GM21526 (cell line): ENCODE measurements at regions not wholly inside any gene's neighbourhood (a gene's known extent, or its start where the extent isn't known, plus 50 kb on each side); places are given as distances from the start of the nearest gene placed in this dataset.
"Not testable (repeated sequence)": the region's sequence is repeated elsewhere in the genome, so short reads cannot be mapped to it uniquely, and the experiment has no call there.

Source experiments
- ATAC-seq: cut with Tn5 transposase; IDR thresholded peaks from one replicate; pipeline ENCODE4 v1.9.1; 2021; ENCODE audit warnings: moderate library complexity; ENCODE audit not compliant: unreplicated experiment, low FRiP score

DNA sequence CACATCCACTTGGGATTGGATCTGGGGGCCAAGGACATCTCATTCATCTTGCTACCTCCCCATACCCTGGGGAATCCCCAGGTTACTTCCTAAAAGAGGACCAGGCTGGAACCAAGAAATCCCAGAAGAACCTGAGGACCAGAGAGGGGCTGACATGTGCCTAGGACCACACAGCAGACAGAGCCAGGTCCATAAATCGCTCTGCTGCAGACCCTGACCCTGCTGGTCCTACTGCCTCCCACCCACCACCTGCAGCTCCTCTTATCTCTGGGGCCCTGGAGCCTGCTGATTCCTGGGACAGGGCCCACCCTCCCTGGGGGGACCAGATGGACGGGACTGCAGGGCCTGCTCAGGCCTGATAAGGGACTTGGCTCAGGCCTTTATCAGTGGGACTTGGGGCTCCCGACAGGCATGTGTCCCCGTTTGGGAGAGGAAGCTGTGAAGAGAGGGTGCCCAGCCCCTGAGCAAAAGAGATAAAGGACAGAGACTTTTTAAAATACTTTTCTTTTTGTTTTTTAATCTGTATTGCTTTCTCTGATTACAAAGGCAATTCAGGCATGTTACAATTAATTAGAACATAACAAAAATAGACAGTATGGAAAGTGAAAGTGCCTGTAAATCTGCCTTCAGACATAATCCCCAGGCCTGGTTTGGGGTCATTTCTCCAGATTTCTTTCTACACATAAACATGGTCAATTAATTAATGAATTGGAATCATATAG is 101.3 kb upstream of the LARP1 start:
- ATAC-seq = no peak

DNA sequence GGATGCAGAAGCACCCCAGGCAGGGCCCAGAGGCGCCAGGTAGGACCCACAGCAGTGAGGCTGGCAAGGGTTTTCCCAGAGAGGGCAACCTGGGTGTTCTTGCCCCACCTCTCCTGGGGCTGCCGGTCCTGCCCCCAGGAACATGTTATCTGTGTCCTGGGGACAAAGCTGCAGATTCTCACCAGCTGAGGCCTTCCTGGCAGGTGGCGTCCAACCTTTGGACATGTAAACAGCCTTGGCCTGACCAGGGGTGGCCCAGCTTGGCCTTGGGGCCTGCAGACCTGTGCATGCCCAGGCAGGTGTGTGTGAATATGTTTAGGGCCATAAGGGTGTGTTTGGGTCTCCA is 101.8 kb upstream of the LARP1 start:
- no peak for ATAC-seq

DNA sequence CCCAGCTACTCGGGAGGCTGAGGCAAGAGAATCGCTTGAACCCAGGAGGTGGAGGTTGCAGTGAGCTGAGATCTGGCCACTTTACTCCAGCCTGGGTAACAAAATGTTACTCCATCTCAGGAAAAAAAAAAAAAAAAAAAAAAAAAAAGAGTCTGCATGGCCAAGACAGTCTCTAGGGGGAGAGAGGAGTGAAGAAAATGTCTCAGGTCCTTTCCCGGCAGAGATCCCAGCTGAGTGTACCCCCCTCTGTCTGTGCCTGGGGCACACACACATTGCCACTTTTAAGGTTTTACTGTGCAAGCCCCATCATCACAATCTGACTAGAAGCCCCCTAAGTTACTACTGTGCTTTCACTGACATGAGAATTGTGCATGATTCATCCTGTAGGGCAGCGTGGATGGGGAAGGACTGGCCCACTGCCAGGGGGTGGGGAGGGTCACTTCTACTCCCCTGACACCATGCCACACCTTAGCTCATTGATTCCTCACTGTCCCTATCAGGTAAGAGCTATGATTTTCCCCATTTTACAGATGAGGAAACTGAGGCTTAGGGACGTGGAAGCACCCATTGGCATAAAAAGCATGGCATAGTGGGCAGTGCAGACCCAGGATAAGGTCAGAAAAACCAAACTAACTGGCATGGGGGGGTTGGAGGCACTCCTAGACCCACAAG is 102.3 kb upstream of the LARP1 start:
- no peak for ATAC-seq

DNA sequence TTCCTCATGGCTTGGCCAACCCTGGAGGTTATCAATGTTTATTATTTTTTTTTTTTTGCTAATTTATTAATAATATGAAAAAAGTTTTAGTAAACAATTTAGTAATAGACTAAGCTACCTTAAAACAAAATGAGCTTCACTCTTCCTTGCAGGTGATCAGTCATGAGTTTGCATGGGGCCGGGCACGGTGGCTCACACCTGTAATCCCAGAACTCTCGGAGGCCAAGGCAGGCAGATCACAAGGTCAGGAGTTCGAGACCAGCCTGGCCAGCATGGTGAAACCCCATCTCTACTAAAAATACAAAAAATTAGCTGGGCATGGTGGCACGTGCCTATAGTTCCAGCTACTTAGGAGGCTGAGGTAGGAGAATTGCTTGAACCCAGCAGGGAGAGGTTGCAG is 103.4 kb upstream of the LARP1 start:
- not testable (repeated sequence) for ATAC-seq

DNA sequence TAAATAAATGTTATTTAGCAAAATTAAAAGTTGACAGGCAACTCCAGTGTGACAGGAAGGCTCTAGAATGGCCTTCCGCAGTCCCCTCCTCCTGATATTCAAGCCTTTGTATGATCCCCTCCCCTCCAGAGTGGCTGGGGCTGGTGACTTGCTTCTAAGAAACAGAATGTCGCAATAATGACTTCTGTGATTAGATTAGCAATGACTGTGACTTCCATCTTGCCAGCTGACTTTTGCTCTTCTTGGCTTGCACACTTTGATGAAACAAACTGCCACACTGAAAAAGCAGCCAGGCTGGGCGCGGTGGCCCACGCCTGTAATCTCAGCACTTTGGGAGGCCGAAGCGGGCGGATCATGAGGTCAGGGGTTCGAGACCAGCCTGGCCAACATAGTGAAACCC is 106.5 kb upstream of the LARP1 start:
- ATAC-seq = no peak

DNA sequence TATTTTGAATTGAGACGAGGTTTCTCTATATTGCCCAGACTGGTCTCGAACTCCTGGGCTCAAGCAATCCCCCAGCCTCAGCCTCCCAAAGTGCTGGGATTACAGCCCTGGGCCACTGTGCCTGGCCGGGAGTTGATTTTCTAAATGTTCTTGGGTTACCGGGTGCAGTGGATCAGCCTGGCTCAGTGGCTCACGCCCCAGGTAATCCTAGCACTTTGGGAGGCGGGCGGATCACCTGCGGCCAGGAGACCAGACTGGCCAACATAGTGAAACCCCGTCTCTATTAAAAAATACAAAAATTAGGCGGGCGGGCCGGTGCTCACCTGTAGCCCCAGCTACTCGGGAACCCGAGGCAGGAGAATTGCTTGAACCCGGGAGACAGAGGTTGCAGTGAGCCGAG is 106.9 kb upstream of the LARP1 start:
- ATAC-seq = no peak

DNA sequence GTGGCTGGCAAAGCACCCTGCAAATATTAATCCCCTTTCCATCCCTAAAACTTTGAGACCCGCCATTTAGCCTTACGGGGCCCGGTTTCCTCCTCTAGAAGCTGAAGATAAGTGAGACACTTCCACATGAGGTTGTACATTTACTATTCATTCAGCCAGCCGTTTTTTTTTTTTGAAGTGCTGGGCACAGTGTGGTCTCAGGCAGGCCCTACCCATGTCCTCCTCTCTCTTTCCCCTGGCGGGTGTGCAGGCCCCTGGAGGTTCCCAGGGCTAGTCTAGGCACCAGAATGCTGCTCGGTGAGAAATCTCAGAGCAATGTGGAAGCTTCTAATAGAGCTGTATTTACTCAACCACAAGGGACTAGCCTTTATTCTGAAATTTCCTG is 107.4 kb upstream of the LARP1 start:
- no peak for ATAC-seq

DNA sequence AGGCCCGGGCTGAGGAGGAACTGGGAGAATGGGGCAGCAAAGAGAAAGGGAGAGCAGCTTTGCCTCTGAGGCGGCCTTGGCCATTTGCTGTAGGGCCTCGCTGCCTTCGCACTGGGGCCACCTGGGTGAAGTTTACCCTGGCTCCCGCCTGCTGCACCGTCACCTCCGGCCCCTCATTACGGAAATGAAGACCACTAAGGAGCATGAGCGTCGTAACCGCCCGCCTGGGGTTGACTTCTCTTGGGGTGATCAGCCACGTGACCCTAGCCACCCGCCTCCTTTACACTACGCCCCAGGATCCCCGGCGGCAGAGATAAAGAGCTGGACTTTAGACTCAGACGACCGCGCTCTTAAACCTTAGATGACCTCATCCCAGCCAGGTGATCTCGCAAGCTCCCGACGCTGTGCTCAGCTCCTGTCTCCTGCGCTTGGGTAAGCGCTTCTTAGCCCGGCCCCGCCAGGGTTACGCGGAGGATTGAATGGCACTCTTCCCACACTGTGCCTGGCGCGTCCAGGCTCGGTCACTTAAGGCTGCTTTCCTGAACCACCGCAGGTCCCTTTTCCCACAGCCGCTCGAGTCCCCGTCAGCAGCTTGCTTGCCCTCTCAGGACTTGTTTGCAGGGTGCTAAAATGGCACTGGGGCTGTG is 107.9 kb upstream of the LARP1 start:
- ATAC-seq = peak; percentile 56

DNA sequence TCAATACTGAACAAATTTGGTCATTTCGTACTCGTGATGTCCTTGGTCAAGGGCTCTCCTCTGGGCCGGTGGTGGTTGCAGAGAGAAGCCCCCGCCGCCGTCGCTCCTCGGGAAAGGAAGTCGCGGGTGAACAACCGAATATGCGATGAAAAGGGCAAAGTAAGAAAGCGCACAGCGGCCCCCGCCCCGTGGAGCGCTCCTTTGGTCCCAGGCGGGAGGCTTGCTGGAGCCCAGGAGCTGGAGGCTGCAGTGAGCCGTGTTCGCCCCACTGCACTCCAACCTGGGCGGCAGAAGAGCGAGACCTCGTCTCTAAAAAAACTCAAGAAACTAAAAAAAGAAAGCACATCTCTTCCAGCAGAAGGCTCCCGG is 108.4 kb upstream of the LARP1 start:
- no peak for ATAC-seq

DNA sequence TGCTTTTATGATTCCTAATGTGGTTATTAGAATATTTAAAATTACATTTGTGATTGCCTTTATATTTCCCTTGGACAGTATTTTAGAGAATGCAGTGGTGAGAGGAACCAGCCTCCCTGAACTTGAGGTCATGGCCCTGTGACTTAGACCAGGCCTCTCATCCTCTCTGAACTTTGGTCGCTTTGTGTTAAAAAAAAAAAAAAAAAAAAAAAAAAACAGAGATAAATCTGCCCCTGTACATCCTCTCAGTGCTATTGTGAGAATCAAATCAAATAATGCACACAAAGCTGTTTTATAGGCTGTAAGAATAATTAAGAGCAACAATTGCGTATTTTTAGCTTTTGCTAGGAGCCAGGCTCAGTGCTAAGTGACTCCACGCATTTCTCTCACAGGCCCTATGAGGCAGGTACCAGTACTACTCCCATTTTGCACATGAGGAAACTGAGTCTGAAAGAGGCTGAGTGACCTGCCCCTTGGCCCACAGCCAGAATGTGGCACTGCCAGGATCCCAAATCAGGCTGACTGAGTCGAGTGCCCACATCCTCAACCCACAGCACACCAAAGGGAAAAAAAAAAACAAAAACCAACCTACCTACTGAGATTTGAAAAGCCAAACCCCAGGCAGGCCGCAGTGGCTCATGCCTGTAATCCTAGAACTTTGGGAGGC is 110.3 kb upstream of the LARP1 start:
- ATAC-seq = no peak

DNA sequence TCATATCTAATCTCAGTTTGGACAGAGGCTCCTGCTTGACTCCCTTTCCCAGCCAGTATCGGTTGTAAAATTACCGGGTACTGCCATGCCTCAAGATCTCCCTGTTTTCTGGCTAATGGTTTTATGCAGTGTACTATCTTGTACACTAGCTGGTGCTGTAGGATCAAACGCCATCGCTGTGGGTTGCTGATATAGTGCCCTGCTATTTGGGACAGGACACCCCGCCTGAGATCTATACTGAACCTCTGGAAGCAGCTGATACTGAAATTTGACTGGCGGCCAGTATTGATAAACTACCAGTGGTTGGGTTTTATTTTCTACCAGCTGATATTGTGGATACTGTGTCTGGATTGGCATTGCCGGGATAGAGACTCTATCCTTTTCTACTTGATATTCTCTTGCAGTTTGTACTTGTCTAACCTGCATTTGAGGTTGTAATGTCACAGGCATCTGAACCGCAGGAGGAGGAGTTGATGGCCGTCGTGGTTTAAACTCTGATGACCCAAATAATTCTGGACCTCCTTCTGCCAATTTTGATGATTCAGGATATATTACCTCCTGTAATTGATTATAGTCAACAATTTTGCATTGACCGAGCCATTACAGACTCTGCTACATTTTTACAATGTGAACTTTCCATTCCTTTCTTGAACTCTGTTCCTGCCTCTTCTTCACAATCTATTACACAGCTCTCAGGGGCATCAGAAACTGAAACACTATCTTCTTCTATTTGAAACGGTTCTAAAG is 112.5 kb upstream of the LARP1 start:
- ATAC-seq = no peak

DNA sequence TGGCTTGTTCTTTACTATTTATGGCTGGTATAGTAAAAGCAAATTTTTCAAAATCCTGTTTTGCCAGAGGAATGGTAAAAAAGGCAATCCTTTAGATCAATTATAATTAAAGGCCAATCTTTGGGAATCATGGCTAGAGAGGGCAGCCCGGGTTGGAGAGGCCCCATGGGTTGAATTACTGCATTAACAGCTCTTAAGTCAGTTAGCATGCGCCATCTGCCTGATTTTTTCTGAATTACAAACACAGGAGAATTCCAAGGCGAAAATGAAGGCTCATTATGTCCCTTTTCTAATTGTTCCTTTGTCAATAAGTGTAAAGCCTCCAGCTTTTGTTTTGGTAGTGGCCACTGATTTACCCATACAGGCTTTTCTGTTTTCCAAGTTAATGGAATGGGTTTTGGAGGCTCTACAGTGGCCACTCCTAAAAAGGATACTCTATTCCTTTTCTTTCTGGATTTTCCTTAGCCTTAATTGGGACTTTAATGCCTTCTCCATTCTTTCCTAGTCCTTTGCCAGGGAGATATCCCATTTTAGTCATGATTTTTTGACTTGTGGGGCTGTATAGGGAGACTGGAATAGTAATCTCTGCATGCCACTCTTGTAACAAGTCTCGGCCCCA is 114.9 kb upstream of the LARP1 start:
- ATAC-seq = not testable (repeated sequence)

DNA sequence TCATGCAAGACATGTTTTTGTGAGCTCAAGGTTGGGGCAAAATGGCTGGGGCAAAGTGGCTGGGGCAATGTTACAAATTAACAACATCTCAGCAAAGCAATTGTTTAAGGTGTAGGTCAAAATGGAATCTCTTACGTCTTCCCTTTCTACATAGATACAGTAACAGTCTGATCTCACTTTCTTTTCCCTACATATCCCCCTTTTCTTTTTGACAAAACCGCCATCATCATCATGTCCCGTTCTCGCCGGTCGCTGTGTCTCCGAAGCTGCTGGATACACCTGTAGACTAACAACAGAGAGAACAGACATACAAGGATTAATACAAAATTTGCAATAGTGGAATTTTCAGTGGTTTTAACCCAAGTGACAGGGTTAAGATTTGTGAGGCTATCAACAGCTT is 118.4 kb upstream of the LARP1 start:
- ATAC-seq = not testable (repeated sequence)

DNA sequence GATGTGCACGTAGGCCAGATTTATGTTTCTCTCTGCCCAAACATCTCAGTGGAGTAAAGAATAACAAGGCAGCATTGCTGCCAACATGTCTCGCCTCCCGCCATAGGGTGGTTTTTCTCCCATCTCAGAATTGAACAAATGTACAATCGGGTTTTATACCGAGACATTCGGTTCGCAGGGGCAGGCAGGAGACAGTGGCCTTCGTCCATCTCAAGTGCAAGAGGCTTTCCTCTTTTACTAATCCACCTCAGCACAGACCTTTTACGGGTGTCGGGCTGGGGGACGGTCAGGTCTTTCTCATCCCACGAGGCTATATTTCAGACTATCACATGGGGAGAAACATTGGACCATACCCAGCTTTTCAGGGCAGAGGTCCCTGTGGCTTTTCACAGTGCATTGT is 118.9 kb upstream of the LARP1 start:
- not testable (repeated sequence) for ATAC-seq

DNA sequence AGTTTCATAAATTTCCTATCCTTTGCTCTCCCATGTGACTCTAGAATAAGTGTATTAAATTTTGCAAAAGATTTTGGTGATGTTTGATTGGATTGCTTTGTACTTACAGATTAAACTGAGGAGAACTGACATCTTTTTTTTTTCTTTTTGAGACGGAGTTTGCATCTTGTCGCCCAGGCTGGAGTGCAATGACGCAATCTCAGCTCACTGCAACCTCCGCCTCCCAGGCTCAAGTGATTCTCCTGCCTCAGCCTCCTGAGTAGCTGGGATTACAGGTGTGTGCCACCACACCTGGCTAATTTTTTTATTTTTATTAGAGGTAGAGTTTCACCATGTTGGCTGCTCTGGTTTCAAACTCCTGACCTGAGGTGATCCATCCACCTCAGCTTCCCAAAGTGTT is 121.4 kb upstream of the LARP1 start:
- ATAC-seq = not testable (repeated sequence)

DNA sequence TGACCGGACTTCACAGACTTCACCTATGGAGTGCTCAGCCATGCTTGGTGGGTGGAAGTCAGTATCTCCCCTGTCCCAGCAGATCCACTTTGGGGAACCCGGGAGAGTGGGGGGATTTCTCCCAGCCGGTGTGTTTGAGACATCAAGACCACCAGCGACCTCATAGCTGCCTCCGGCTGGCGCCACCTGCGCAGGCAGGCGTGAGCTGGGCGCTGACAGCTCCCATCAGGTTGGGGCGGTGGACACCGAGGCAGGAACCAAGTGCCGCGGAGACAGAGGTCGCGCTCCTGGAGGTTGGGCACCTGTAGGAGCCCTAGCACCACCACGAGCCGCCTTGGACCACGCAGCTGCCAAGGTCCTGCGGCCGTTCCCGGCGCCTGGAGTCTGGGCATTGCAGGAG is 124.0 kb upstream of the LARP1 start:
- ATAC-seq = no peak

DNA sequence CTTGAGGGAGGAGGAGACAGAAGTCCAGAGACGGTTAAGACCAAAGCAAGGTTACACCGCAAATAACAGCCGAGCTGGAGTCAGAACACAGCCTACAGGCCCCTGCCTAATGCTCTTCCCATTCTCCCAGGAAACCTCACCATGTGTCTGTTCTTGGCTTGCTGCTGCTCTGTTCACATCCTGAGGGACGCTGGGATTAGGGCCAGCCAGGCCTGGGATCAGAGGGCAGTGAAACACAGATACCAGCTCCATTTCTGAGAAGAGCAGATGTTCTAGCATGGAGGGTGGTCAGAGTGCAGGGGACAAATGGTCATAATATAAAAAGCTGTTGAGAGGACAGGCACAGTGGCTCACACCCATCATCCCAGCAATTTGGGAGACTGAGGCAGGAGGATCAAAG is 124.8 kb upstream of the LARP1 start:
- ATAC-seq = no peak

DNA sequence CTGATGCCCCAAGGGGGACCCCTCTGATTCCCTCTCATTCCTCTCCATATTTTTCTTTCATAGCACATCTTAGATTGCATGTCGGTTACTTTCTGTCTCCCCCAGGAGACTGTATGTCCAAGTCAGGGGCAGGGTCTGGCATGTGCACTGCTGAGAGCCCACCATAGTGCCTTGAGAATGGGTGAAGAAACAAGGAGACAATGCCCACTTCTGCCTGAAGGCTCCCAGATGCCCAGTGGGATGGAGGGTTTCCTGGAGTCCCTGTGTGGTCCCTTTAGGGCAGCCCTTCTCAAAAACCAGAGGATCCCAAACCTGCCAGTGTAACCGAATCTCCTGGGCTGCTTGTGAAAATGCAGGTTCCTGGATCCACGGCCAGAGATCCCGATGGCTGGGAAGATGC is 126.5 kb upstream of the LARP1 start:
- no peak for ATAC-seq

DNA sequence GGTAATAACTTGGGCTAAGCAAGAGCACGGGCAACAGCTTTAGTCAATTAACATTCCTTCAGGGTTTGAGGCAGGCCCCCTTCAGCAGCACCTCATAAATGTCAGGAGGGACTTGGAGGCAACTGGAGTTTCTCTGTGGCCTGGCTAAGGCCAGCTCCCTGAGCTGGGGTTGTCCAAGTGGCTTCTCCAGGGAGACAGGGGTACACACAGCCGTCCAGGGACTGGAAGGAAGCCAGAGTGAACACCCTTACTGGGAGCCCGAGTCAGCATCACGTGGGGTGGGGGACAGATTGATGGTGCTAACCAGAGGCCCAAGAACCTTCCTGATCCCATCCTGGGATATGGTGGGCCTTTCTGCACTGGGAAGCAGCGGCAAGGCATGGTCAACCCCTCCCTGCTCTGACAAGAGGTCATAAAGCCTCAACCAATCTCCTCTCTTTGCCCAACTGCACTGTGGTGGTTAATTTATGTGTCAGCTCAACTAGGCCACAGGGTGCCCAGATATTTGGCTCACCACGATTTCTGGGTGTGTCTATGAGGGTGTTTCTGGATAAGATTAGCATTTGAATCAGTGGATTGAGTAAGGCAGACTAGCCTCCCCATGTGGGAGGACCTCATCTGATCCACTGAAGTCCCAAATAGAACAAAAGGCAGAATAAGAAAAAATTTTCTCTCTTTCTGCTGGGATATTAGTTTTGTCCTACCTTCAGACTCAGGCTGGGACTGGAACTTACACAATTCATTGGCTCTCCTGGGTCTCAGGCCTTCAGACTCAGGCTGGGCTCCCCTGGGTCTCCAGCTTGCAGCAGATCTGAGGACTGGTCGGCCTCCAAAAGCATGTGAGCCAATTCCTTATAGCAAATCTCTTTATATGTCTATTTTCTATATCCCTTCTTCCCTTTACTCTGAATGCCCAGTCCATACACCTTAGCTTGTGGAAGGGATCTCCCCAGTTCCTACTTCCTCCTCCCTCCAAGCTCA is 127.2 kb upstream of the LARP1 start:
- ATAC-seq = no peak
